ENCODE measurements at regions not wholly inside any gene's neighbourhood (a gene's known extent, or its start where the extent isn't known, plus 50 kb on each side); places are given as distances from the start of the nearest gene placed in this dataset.
"Not testable (repeated sequence)": the region's sequence is repeated elsewhere in the genome, so short reads cannot be mapped to it uniquely, and the experiment has no call there.

DNA sequence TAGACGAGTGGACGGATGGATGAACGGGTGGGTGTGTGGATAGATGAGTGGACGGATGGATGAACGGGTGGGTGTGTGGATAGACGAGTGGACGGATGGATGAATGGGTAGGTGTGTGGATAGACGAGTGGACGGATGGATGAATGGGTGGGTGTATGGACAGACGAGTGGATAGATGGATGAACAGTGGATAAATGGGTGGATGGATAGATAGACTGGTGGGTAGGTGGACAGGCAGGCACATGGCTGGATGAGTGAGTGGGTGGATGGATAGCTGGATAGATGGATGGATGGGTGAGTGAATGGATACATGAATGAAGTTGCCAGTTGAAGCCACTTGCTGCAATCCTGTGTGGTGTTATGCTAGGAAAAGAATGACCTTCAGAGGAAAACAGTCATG lies 107.5 kb downstream of the NPIPB11 start:
- H3K27ac ChIP-seq (ENCODE audit: low read depth, low read length); H3K27me3 ChIP-seq (ENCODE audit: control insufficient read depth in 1 of 2, insufficient read depth in 2 of 2, low read length in 2 of 2); H3K9me3 ChIP-seq (ENCODE audit: low read length); H3K9ac ChIP-seq (ENCODE audit: low read length); H3K4me1 ChIP-seq (ENCODE audit: insufficient read depth, low read length); H3K36me3 ChIP-seq (ENCODE audit: insufficient read depth, low read length); H3K4me3 ChIP-seq (ENCODE audit: low read depth in 1 of 2, low read length in 2 of 2): not testable (repeated sequence)

DNA sequence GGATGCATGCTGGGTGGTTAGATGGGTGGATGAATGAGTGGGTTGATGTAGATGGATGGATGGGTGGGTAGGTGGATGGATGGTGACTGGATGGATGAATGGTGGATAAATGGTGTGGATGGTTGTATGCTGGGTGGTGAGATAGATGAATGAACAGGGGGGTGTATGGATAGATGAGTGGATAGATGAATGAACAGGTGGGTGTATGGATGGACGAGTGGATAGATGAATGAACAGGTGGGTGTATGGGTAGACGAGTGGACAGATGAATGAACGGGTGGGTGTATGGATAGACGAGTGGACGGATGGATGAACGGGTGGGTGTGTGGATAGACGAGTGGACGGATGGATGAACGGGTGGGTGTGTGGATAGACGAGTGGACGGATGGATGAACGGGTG lies 108.2 kb downstream of the NPIPB11 start:
- not testable (repeated sequence) for H3K4me1 ChIP-seq (ENCODE audit: insufficient read depth, low read length); H3K27me3 ChIP-seq (ENCODE audit: control insufficient read depth in 1 of 2, insufficient read depth in 2 of 2, low read length in 2 of 2); H3K36me3 ChIP-seq (ENCODE audit: insufficient read depth, low read length); H3K27ac ChIP-seq (ENCODE audit: low read depth, low read length); H3K9me3 ChIP-seq (ENCODE audit: low read length); H3K4me3 ChIP-seq (ENCODE audit: low read depth in 1 of 2, low read length in 2 of 2); H3K9ac ChIP-seq (ENCODE audit: low read length)

DNA sequence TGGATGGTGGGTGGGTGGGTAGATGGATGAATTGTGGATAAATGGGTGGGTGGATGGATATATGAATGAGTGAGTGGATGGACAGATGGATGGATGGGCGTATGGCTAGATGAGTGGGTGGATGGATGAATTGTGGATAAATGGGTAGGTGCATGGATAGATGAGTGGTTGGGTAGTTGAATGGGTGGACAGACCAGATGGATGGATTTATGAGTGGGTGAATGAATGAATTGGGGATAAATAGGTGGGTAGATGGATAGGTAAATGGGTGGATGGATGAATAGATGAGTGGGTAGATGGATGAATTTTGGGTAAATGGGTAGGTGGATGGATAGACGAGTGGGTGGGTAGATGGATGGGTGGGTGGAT lies 108.7 kb downstream of the NPIPB11 start:
- H3K4me3 ChIP-seq (ENCODE audit: low read depth in 1 of 2, low read length in 2 of 2); H3K4me1 ChIP-seq (ENCODE audit: insufficient read depth, low read length); H3K9me3 ChIP-seq (ENCODE audit: low read length); H3K27me3 ChIP-seq (ENCODE audit: control insufficient read depth in 1 of 2, insufficient read depth in 2 of 2, low read length in 2 of 2); H3K9ac ChIP-seq (ENCODE audit: low read length); H3K27ac ChIP-seq (ENCODE audit: low read depth, low read length); H3K36me3 ChIP-seq (ENCODE audit: insufficient read depth, low read length): not testable (repeated sequence)

DNA sequence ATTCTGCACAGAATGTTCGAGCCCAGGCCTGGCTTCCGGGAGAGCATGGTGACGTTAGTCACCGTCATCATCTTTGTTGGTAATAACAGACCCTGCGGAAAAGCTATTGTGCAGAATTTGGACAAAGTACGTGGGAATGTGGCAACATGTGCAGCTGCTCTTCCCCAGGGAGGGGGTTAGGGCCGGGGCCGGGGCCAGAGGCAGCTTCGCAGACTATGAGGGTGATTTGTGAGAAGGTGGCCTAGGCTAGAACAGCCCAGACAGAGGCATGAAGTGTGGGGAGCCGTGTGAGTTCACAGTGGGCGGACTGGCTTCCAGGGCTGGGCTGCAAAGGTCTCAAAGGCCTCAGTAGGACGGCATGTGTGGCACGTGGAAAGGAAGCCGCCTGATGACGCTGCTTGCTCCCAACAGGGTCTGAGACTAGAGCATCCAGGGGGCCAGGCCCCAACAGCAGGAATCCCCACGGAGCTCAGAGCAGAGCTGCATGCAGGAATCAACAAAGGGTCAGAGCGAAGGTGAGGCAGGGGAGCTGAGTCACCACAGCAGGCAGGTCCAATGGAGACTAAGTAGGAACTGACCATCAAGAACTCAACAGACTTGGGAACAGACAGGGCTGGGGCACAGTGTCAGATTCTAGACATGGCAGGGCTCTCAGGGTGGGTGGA lies 109.2 kb downstream of the NPIPB11 start:
- H3K9ac ChIP-seq (ENCODE audit: low read length); H3K27me3 ChIP-seq (ENCODE audit: control insufficient read depth in 1 of 2, insufficient read depth in 2 of 2, low read length in 2 of 2); H3K4me3 ChIP-seq (ENCODE audit: low read depth in 1 of 2, low read length in 2 of 2); H3K27ac ChIP-seq (ENCODE audit: low read depth, low read length); H3K4me1 ChIP-seq (ENCODE audit: insufficient read depth, low read length); H3K9me3 ChIP-seq (ENCODE audit: low read length); H3K36me3 ChIP-seq (ENCODE audit: insufficient read depth, low read length): not testable (repeated sequence)

DNA sequence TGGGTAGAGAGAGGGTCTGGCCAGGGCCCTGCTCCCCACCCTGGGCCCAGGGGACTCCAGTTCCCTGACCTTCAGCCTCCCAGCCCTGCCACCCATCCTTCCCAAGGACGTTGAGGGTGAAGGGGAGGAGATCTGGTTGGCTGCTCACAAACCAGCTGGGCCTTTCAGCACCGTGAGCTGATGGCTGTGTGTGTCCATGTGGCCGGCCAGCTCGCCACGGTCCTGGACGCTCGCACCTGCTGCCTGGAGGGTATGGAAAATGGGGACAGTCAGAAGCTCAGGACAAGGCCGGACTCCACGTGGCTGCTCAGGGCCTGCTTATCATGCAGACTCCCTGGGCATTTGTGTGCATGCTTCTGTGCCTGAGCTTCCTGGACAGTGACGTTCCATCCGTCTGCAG lies 110.3 kb downstream of the NPIPB11 start:
- peaks cover 11% of the 10 kb centered on the region for H3K4me1 ChIP-seq (ENCODE audit: insufficient read depth, low read length)
- H3K36me3 ChIP-seq (ENCODE audit: insufficient read depth, low read length); H3K9ac ChIP-seq (ENCODE audit: low read length); H3K9me3 ChIP-seq (ENCODE audit: low read length); H3K27ac ChIP-seq (ENCODE audit: low read depth, low read length); H3K4me3 ChIP-seq (ENCODE audit: low read depth in 1 of 2, low read length in 2 of 2); H3K27me3 ChIP-seq (ENCODE audit: control insufficient read depth in 1 of 2, insufficient read depth in 2 of 2, low read length in 2 of 2): not testable (repeated sequence)

DNA sequence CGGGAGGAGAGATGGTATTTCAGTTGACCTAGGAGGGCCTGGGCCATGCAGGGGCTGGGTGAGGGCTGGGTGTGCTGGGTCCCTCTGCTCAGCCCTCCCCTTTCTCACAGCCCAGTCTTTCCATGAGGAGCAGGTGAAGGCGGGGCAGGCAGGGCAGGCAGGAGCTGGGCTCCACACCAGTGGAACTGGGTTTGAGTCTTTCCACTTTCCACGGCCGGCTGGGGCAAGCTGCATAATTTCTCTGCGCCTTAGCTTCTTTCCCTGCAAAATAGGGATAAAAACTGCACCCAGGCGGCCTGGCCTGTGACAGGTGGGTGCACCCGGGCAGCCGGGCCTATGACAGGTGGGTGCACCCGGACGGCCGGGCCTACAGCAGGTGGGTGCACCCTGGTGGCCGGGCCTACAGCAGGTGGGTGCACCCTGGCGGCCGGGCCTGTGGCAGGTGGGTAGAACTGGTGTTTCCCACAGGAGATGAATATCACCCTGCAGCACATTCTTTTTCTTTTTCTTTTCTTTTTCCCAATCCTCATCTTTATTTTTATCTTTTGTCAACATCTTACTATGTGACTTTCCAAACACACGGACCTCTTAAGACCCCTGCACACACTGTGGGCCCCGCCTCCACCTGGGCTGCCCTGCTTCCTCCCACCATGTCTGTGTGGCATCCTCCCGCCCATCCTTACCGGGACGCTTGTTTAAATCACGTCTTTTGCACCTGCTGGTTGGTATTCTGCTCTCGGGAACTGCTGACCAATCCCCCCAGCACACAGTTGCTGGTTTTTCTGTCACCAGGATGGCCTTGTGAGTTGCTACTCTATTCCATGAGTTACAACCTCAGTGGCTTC lies 111.3 kb downstream of the NPIPB11 start:
- H3K4me3 ChIP-seq (ENCODE audit: low read depth in 1 of 2, low read length in 2 of 2); H3K9me3 ChIP-seq (ENCODE audit: low read length); H3K9ac ChIP-seq (ENCODE audit: low read length); H3K27me3 ChIP-seq (ENCODE audit: control insufficient read depth in 1 of 2, insufficient read depth in 2 of 2, low read length in 2 of 2); H3K27ac ChIP-seq (ENCODE audit: low read depth, low read length); H3K36me3 ChIP-seq (ENCODE audit: insufficient read depth, low read length): not testable (repeated sequence)
- peaks cover 15% of the 10 kb centered on the region for H3K4me1 ChIP-seq (ENCODE audit: insufficient read depth, low read length)

DNA sequence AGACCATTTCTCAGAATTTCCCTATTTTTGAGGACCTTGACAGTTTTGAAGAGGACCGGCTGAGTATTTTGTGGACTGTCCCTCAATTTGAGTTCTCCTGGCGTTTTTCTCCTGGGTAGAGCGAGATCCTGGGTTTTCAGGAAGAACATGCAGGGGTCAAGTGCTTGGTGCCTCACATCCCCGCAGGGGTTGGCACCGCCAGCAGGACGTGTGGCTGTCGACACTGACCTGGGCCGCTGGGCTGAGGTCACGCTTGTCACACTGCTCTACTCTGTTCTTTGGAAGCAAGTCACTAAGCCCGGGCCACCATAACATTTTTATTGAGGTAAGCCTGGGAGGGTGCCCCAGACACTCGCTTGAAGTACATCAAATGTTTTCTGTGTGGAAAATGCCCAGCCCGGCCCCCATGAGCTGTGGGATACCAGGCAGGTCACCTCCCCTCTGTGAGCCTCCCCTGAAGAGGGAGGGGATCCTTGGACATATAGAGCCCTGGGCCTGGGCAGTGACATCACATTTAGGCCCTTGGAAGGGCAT lies 112.0 kb downstream of the NPIPB11 start:
- H3K27me3 ChIP-seq (ENCODE audit: control insufficient read depth in 1 of 2, insufficient read depth in 2 of 2, low read length in 2 of 2); H3K36me3 ChIP-seq (ENCODE audit: insufficient read depth, low read length); H3K27ac ChIP-seq (ENCODE audit: low read depth, low read length); H3K9ac ChIP-seq (ENCODE audit: low read length); H3K4me3 ChIP-seq (ENCODE audit: low read depth in 1 of 2, low read length in 2 of 2); H3K9me3 ChIP-seq (ENCODE audit: low read length): not testable (repeated sequence)
- H3K4me1 ChIP-seq (ENCODE audit: insufficient read depth, low read length) = peaks cover 18% of the 10 kb centered on the region

DNA sequence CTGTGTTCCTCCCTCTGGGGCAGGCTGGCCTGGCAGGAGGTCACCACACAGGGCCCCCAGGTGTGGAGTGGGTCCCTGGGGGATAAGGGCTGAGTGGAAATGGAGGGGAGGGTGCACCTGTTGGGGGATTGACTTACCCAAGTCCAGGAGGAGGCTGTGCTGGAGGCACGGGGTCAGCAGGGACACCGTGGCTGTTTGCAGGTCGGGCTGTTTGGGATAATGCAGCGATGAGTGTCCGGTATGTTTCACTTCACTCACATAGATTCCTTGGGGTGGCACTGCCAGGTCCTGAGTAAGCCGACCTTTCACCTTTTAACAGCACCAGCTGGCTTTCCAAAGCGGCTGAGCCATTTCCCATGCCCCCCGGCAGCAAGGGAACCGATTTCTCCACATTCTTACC lies 113.0 kb downstream of the NPIPB11 start:
- H3K4me3 ChIP-seq (ENCODE audit: low read depth in 1 of 2, low read length in 2 of 2); H3K36me3 ChIP-seq (ENCODE audit: insufficient read depth, low read length); H3K9ac ChIP-seq (ENCODE audit: low read length); H3K27me3 ChIP-seq (ENCODE audit: control insufficient read depth in 1 of 2, insufficient read depth in 2 of 2, low read length in 2 of 2); H3K9me3 ChIP-seq (ENCODE audit: low read length); H3K27ac ChIP-seq (ENCODE audit: low read depth, low read length): not testable (repeated sequence)
- peaks cover 27% of the 10 kb centered on the region for H3K4me1 ChIP-seq (ENCODE audit: insufficient read depth, low read length)

DNA sequence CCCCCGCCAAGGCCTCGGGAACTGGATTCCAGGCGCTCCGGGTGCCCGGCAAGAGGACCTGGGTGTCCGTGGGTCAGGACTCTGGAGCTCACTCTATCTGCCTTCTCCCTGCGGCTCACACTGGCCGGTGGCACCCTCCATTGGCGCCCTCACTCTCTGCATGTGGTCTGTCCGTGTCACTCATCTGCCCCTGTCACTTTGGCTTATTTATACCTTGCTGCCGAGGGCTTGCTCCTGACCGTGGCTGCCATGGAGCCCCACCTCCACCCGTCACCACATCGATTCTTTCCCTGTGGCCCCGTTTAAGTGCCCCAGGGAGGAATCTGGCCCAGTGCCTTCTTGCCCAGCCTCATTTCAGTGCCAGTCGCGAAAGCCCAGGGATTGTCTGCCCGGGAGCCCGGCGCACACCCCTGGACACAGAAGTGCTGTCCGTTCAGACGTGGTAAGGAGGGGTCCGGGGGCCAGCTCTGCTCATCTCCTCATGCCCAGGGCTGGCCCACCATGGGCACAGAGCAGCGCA lies 113.5 kb downstream of the NPIPB11 start:
- H3K9ac ChIP-seq (ENCODE audit: low read length); H3K36me3 ChIP-seq (ENCODE audit: insufficient read depth, low read length); H3K9me3 ChIP-seq (ENCODE audit: low read length); H3K27me3 ChIP-seq (ENCODE audit: control insufficient read depth in 1 of 2, insufficient read depth in 2 of 2, low read length in 2 of 2); H3K4me3 ChIP-seq (ENCODE audit: low read depth in 1 of 2, low read length in 2 of 2); H3K27ac ChIP-seq (ENCODE audit: low read depth, low read length): not testable (repeated sequence)
- peaks cover 33% of the 10 kb centered on the region for H3K4me1 ChIP-seq (ENCODE audit: insufficient read depth, low read length)

DNA sequence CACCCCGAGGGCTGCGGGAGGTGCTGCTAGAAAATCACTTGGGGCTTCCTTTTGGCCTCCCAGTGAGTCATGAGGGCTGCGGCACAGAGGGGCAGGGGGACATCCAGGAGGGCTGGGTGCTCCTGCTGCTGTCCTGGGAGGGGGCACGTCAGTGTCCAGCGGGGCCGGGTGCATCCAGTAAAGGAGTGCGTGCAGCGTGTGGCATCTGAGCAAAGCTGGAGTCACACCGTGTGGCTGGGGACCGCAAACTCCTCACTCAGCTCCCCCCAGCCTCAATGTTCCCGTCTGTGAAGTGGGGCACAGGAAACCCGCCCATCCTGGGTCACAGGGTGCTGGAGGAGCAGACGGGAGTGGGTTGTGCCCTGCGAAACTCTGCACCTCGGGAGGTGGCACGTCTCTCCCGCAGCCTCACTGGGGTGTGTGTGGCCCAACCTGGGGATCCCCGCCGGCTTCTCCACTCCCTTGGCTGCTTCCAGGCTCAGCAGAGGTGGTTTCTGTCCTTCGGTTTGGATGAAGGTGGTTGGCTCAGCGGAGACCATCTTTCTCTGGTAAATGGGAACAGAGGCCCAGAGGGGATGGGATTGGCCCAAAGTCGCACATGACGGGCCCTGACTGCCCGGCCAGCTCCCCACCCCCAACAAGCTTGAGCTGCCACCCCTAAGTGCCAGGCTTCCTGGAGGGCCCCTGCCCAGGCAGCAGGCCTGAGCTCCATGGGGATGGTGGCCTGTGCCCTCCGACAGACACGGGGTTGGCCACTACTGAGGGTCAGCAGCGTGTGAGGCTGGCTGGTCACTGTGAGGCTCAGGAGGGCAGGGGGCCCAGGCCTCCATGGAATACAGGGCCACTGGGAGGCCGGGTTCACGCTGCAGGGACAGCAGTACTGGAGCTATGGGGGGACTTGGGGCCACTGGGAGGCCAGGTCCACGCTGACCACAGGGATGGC lies 114.9 kb downstream of the NPIPB11 start:
- H3K27ac ChIP-seq (ENCODE audit: low read depth, low read length) = not testable (repeated sequence)

DNA sequence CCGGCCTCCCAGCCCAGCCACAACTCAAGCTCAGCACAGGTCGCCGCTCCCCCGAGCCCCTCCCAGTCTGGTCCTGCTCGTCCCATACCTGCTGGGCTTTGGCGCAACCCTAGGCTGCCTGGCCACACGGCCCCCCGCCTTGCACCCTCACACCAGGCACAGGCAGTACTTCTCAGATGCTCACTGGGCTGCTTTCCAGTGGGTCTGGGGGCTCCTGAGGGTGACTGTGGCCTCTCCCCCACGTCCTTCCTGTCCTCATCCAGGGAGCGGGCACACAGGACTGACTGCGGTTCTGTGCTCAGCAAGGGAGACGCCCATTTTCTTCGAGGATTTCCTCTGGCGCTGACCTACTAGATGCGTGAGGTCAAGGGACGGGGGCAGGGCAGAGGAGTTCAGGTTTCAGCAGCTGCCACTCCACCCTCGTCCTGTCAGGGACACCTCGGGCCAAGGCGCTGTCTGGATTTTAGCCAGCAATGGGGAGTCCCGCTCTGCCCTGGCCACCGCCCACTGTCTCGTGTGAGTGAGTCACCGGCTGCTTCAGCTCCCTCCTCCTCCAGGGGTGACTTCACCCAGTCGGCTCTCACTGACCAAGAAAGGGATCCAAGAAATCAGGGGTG lies 115.8 kb downstream of the NPIPB11 start:
- H3K9me3 ChIP-seq (ENCODE audit: low read length) = no peaks in the 10 kb centered on the region
- peak overlapping the region in 1 of 2 donors; percentile 43 for H3K4me3 ChIP-seq (ENCODE audit: low read depth in 1 of 2, low read length in 2 of 2)
- peaks cover 37% of the 10 kb centered on the region for H3K4me1 ChIP-seq (ENCODE audit: insufficient read depth, low read length)
- H3K36me3 ChIP-seq (ENCODE audit: insufficient read depth, low read length) = no peaks in the 10 kb centered on the region
- peak overlapping the region; percentile 27 for H3K9ac ChIP-seq (ENCODE audit: low read length)
- peak overlapping the region; percentile 3 for H3K27ac ChIP-seq (ENCODE audit: low read depth, low read length)
- H3K27me3 ChIP-seq (ENCODE audit: control insufficient read depth in 1 of 2, insufficient read depth in 2 of 2, low read length in 2 of 2) = no peaks in the 10 kb centered on the region

More for the DNA sequence above, 114.9 kb downstream of the NPIPB11 start:
- not testable (repeated sequence) for H3K36me3 ChIP-seq (ENCODE audit: insufficient read depth, low read length); H3K9ac ChIP-seq (ENCODE audit: low read length); H3K27me3 ChIP-seq (ENCODE audit: control insufficient read depth in 1 of 2, insufficient read depth in 2 of 2, low read length in 2 of 2); H3K9me3 ChIP-seq (ENCODE audit: low read length)
- H3K4me1 ChIP-seq (ENCODE audit: insufficient read depth, low read length) = peaks cover 37% of the 10 kb centered on the region
- peak overlapping the region in 1 of 2 donors; percentile 35 for H3K4me3 ChIP-seq (ENCODE audit: low read depth in 1 of 2, low read length in 2 of 2)

All from muscle layer of colon (tissue), 2 donors.